Activated naive CD4-positive, alpha-beta T cell treated with anti-CD3 and anti-CD28 coated beads, Interleukin-2, amount 10 ng/mL, durations not matched to agents 7 days and 5 days (primary cell): ENCODE measurements at regions not wholly inside any gene's neighbourhood (a gene's known extent, or its start where the extent isn't known, plus 50 kb on each side); places are given as distances from the start of the nearest gene placed in this dataset.
A peak's percentile ranks its signal among the peaks of the same experiment; 100 is the strongest.

Experiments used
- CTCF ChIA-PET: fragments of 350-600 bp; sonication (Branson Sonifier 250); formaldehyde crosslinking; loops from one replicate; lab custom pipeline; 2021; ENCODE audit warnings: antibody characterized with exemption; lab: Charles Lee
- DNase-seq: peaks from one replicate; pipeline ENCODE4 v3.0.0-alpha.2; 2020
- H3K27ac Mint-ChIP-seq: one replicate; pipeline ENCODE4 v1.8.0; 2021; ENCODE audit warnings: mild to moderate bottlenecking, moderate library complexity, mixed read lengths
- H3K27me3 Mint-ChIP-seq: one replicate; pipeline ENCODE4 v1.8.0; 2021; ENCODE audit warnings: mild to moderate bottlenecking, mixed read lengths
- H3K36me3 Mint-ChIP-seq: one replicate; pipeline ENCODE4 v1.8.0; 2021; ENCODE audit warnings: mixed read lengths
- H3K4me1 Mint-ChIP-seq: one replicate; pipeline ENCODE4 v1.8.0; 2021; ENCODE audit warnings: mixed read lengths
- H3K4me3 Mint-ChIP-seq: one replicate; pipeline ENCODE4 v1.8.0; 2021; ENCODE audit warnings: mild to moderate bottlenecking, moderate library complexity, mixed read lengths
- H3K9me3 Mint-ChIP-seq: one replicate; pipeline ENCODE4 v1.8.0; 2021; ENCODE audit warnings: mixed read lengths

- no peaks in the 10 kb centered on the region for H3K36me3 Mint-ChIP-seq
- H3K27me3 Mint-ChIP-seq, result peaks cover 5% of the 10 kb centered on the region
- H3K9me3 Mint-ChIP-seq, result peaks cover 6% of the 10 kb centered on the region
- H3K27ac Mint-ChIP-seq, result no peak overlapping the region
- no peak for DNase-seq
- CTCF ChIA-PET, result no interaction called here
- H3K4me1 Mint-ChIP-seq, result no peaks in the 10 kb centered on the region
- no peak overlapping the region for H3K4me3 Mint-ChIP-seq
Observed at GRCh38 chr2:241947401-241947800, 77.9 kb downstream of the RTP5 start.

- no peak for DNase-seq
- no peak overlapping the region for H3K4me3 Mint-ChIP-seq
- H3K36me3 Mint-ChIP-seq, result no peaks in the 10 kb centered on the region
- H3K4me1 Mint-ChIP-seq, result no peaks in the 10 kb centered on the region
- H3K27me3 Mint-ChIP-seq, result peaks cover 5% of the 10 kb centered on the region
- H3K27ac Mint-ChIP-seq, result no peak overlapping the region
- H3K9me3 Mint-ChIP-seq, result peaks cover 6% of the 10 kb centered on the region
- CTCF ChIA-PET, result no interaction called here
Observed at GRCh38 chr2:241947876-241948275, 78.3 kb downstream of the RTP5 start.

- no peak for DNase-seq
- no peak overlapping the region for H3K27ac Mint-ChIP-seq
- H3K9me3 Mint-ChIP-seq, result peaks cover 6% of the 10 kb centered on the region
- H3K4me3 Mint-ChIP-seq, result no peak overlapping the region
- H3K36me3 Mint-ChIP-seq, result no peaks in the 10 kb centered on the region
- peaks cover 5% of the 10 kb centered on the region for H3K27me3 Mint-ChIP-seq
- H3K4me1 Mint-ChIP-seq, result no peaks in the 10 kb centered on the region
- CTCF ChIA-PET, result no interaction called here
Observed at GRCh38 chr2:241948299-241948897, 78.9 kb downstream of the RTP5 start.

- Mint-ChIP-seq H3K4me1 (no peaks in the 10 kb centered on the region), H3K36me3 (no peaks in the 10 kb centered on the region), H3K4me3 (no peak overlapping the region), H3K27me3 (peaks cover 5% of the 10 kb centered on the region), H3K9me3 (peaks cover 6% of the 10 kb centered on the region), H3K27ac (no peak overlapping the region)
- DNase-seq, result no peak
- CTCF ChIA-PET, result no interaction called here
Observed at GRCh38 chr2:241948901-241949735, 79.6 kb downstream of the RTP5 start.

GRCh38 chr2:241949736-241950412, 80.3 kb downstream of the RTP5 start:
- CTCF ChIA-PET, result no interaction called here
- H3K27ac Mint-ChIP-seq, result no peak overlapping the region
- H3K4me3 Mint-ChIP-seq, result no peak overlapping the region
- DNase-seq, result no peak
- H3K9me3 Mint-ChIP-seq, result peaks cover 6% of the 10 kb centered on the region
- H3K4me1 Mint-ChIP-seq, result no peaks in the 10 kb centered on the region
- peaks cover 5% of the 10 kb centered on the region for H3K27me3 Mint-ChIP-seq
- H3K36me3 Mint-ChIP-seq, result no peaks in the 10 kb centered on the region

GRCh38 chr2:241950413-241951315, 81.1 kb downstream of the RTP5 start:
- Mint-ChIP-seq H3K27ac (no peak overlapping the region), H3K9me3 (peaks cover 5% of the 10 kb centered on the region), H3K4me1 (no peaks in the 10 kb centered on the region), H3K36me3 (no peaks in the 10 kb centered on the region), H3K4me3 (no peak overlapping the region), H3K27me3 (peaks cover 5% of the 10 kb centered on the region)
- CTCF ChIA-PET, result interaction anchor here (0.6 to 2.3 kb wide), 11 partner anchors 8 to 52 kb away, joined by 3 to 12 read pairs (median 4); no protein-coding TSS in a partner anchor
- peak; percentile 70 for DNase-seq

GRCh38 chr2:241951316-241951700, 81.8 kb downstream of the RTP5 start:
- no peak overlapping the region for H3K27ac Mint-ChIP-seq
- H3K4me1 Mint-ChIP-seq, result no peaks in the 10 kb centered on the region
- H3K4me3 Mint-ChIP-seq, result no peak overlapping the region
- CTCF ChIA-PET, result interaction anchor here (0.9 to 2.3 kb wide), 9 partner anchors 8 to 51 kb away, joined by 3 to 12 read pairs (median 4); no protein-coding TSS in a partner anchor
- H3K9me3 Mint-ChIP-seq, result peaks cover 1% of the 10 kb centered on the region
- no peak for DNase-seq
- H3K27me3 Mint-ChIP-seq, result peaks cover 5% of the 10 kb centered on the region
- no peaks in the 10 kb centered on the region for H3K36me3 Mint-ChIP-seq

GRCh38 chr2:241951920-241952319, 82.4 kb downstream of the RTP5 start:
- H3K4me1 Mint-ChIP-seq, result no peaks in the 10 kb centered on the region
- H3K4me3 Mint-ChIP-seq, result no peak overlapping the region
- H3K27ac Mint-ChIP-seq, result no peak overlapping the region
- CTCF ChIA-PET, result interaction anchor here (1.6 to 2.3 kb wide), 4 partner anchors 10 to 48 kb away, joined by 3 to 12 read pairs (median 6); no protein-coding TSS in a partner anchor
- DNase-seq, result no peak
- peaks cover 5% of the 10 kb centered on the region for H3K27me3 Mint-ChIP-seq
- H3K36me3 Mint-ChIP-seq, result no peaks in the 10 kb centered on the region
- peaks cover 1% of the 10 kb centered on the region for H3K9me3 Mint-ChIP-seq

GRCh38 chr2:241952816-241953215, 83.3 kb downstream of the RTP5 start:
- DNase-seq, result no peak
- no peaks in the 10 kb centered on the region for H3K36me3 Mint-ChIP-seq
- H3K27me3 Mint-ChIP-seq, result peaks cover 5% of the 10 kb centered on the region
- H3K4me1 Mint-ChIP-seq, result no peaks in the 10 kb centered on the region
- no peak overlapping the region for H3K27ac Mint-ChIP-seq
- CTCF ChIA-PET, result no interaction called here
- H3K9me3 Mint-ChIP-seq, result peaks cover 1% of the 10 kb centered on the region
- no peak overlapping the region for H3K4me3 Mint-ChIP-seq

GRCh38 chr2:241953324-241953928, 83.9 kb downstream of the RTP5 start:
- no peaks in the 10 kb centered on the region for H3K4me1 Mint-ChIP-seq
- no peak for DNase-seq
- H3K27ac Mint-ChIP-seq, result no peak overlapping the region
- CTCF ChIA-PET, result no interaction called here
- H3K36me3 Mint-ChIP-seq, result no peaks in the 10 kb centered on the region
- H3K9me3 Mint-ChIP-seq, result no peaks in the 10 kb centered on the region
- H3K4me3 Mint-ChIP-seq, result no peak overlapping the region
- peaks cover 5% of the 10 kb centered on the region for H3K27me3 Mint-ChIP-seq

- Mint-ChIP-seq H3K27ac (no peak overlapping the region), H3K27me3 (no peaks in the 10 kb centered on the region), H3K36me3 (no peaks in the 10 kb centered on the region), H3K4me3 (no peak overlapping the region), H3K4me1 (no peaks in the 10 kb centered on the region), H3K9me3 (no peaks in the 10 kb centered on the region)
- no peak for DNase-seq
- CTCF ChIA-PET, result no interaction called here
Observed at GRCh38 chr2:241956521-241957110, 87.1 kb downstream of the RTP5 start.

GRCh38 chr2:241957276-241957675, 87.7 kb downstream of the RTP5 start:
- no peaks in the 10 kb centered on the region for H3K9me3 Mint-ChIP-seq
- no peaks in the 10 kb centered on the region for H3K27me3 Mint-ChIP-seq
- no peak overlapping the region for H3K4me3 Mint-ChIP-seq
- no peak for DNase-seq
- no peak overlapping the region for H3K27ac Mint-ChIP-seq
- H3K4me1 Mint-ChIP-seq, result peaks cover 6% of the 10 kb centered on the region
- CTCF ChIA-PET, result no interaction called here
- no peaks in the 10 kb centered on the region for H3K36me3 Mint-ChIP-seq
